ENCODE measurements at regions not wholly inside any gene's neighbourhood (a gene's known extent, or its start where the extent isn't known, plus 50 kb on each side); places are given as distances from the start of the nearest gene placed in this dataset.

- TF ChIP-seq ZNF717 (CRISPR knock-in tag; IDR thresholded peaks at IDR 0.05) (no peak), BRD4 (IDR thresholded peaks at IDR 0.05) (no peak)
Measured at GRCh38 chr3:118466795-118467330, 567.8 kb downstream of the IGSF11 start (continued).

- CTCF ChIA-PET (ENCODE audit: low intra/inter-chr PET ratio): no interaction called here
- in situ Hi-C loops (cut with MboI): no loop called here
- no peak overlapping the region for H3K4me3 ChIP-seq
- POLR2A ChIA-PET: no interaction called here
- no TSS peak for BruUV-seq (replicated peaks)
- H3K27me3 ChIP-seq (ENCODE audit: control insufficient read depth in 2 of 2, insufficient read depth in 2 of 2, low read length in 2 of 2): no peaks in the 10 kb centered on the region
- H3K9me3 ChIP-seq (replicated peaks; ENCODE audit: control insufficient read depth, insufficient read depth, low read depth, low read length): no peaks in the 10 kb centered on the region
- no peaks in the 10 kb centered on the region for H3K4me1 ChIP-seq (replicated peaks in 1 of 2; ENCODE audit: control insufficient read depth in 2 of 2, insufficient read depth in 2 of 2, low read length in 2 of 2)
- H3K27ac ChIP-seq (ENCODE audit: extremely low read depth, low read depth, low read length): no peak overlapping the region
- no peak overlapping the region for H2AFZ ChIP-seq (ENCODE audit: low read depth, low read length)
- H3K4me2 ChIP-seq (ENCODE audit: insufficient read depth, low read length): no peak overlapping the region
- no peak for FAIRE-seq
- no peaks in the 10 kb centered on the region for H3K9me1 ChIP-seq (ENCODE audit: control insufficient read depth, insufficient read depth, low read length)
- no peak for DNase-seq (ENCODE audit: extremely low read depth in 1 of 4, low spot score in 3 of 4)
- H3K36me3 ChIP-seq (ENCODE audit: control insufficient read depth, insufficient read depth, low read length): no peaks in the 10 kb centered on the region
- intact Hi-C loops (cut with micrococcal nuclease): no loop called here
- TF ChIP-seq ATF6 (CRISPR knock-in tag; IDR thresholded peaks at IDR 0.05) (no peak), GTF2E2 (tag; IDR thresholded peaks at IDR 0.05) (no peak), ZNF699 (CRISPR knock-in tag; IDR thresholded peaks at IDR 0.05; ENCODE audit: insufficient replicate concordance) (no peak), GTF2A2 (tag; IDR thresholded peaks at IDR 0.05) (no peak), HIVEP1 (CRISPR knock-in tag; IDR thresholded peaks at IDR 0.05) (no peak), MITF (IDR thresholded peaks at IDR 0.05) (no peak), RERE (CRISPR knock-in tag; IDR thresholded peaks at IDR 0.05; ENCODE audit: borderline replicate concordance) (no peak), ZNF197 (CRISPR knock-in tag; IDR thresholded peaks at IDR 0.05; ENCODE audit: low read depth) (no peak)
- no peak for ATAC-seq
- no peaks in the 10 kb centered on the region for H3K79me2 ChIP-seq (ENCODE audit: control insufficient read depth, insufficient read depth, low read length)
- H4K20me1 ChIP-seq (replicated peaks; ENCODE audit: control insufficient read depth, insufficient read depth, low read length): no peaks in the 10 kb centered on the region
- H3K9ac ChIP-seq (ENCODE audit: insufficient read depth in 1 of 2, low read depth in 2 of 2, low read length in 2 of 2): no peak overlapping the region
Measured at GRCh38 chr3:118468801-118469200, 565.8 kb downstream of the IGSF11 start.

All from K562 (cell line).